WI38 (cell line): ENCODE measurements at regions not wholly inside any gene's neighbourhood (a gene's known extent, or its start where the extent isn't known, plus 50 kb on each side); places are given as distances from the start of the nearest gene placed in this dataset.

Experiments used
- H3K4me3 ChIP-seq: 2 replicates; pipeline ENCODE4 v1.5.1; 2011; ENCODE audit warnings: low read depth, mild to moderate bottlenecking, control low read depth, low read length
- CTCF ChIP-seq: IDR thresholded peaks from 2 replicates; pipeline ENCODE4 v1.5.1; 2012; ENCODE audit warnings: low read depth, mild to moderate bottlenecking, control low read depth, low read length

- H3K4me3 ChIP-seq: no peak overlapping the region
- no peak for TF ChIP-seq CTCF
Observed at GRCh38 chr14:100012478-100013327, 52.5 kb upstream of the EVL start.

- H3K4me3 ChIP-seq: no peak overlapping the region
- TF ChIP-seq CTCF: no peak
Observed at GRCh38 chr14:100015251-100015655, 50.0 kb upstream of the EVL start.
